OCI-LY3 (cell line): ENCODE measurements at regions not wholly inside any gene's neighbourhood (a gene's known extent, or its start where the extent isn't known, plus 50 kb on each side); places are given as distances from the start of the nearest gene placed in this dataset.

Experiments
- CTCF ChIP-seq: fragments of 200-600, 300-600 bp; sonication (generic); IDR thresholded peaks from 2 replicates; pipeline ENCODE4 v1.5.1; 2014; ENCODE audit warnings: antibody characterized with exemption, low read length, low read depth
- EZH2phosphoT487 ChIP-seq: fragments of 200-600 bp; shearing (Covaris generic); IDR thresholded peaks from 2 replicates; pipeline ENCODE4 v1.6.1; 2018; ENCODE audit warnings: antibody characterized with exemption, mixed run types, low read depth

- no peak for TF ChIP-seq EZH2phosphoT487
- no peak for TF ChIP-seq CTCF
These were observed 273.1 kb upstream of the PIK3R1 start for GRCh38 chr5:67942421-67942820.
